ENCODE measurements at regions not wholly inside any gene's neighbourhood (a gene's known extent, or its start where the extent isn't known, plus 50 kb on each side); places are given as distances from the start of the nearest gene placed in this dataset.
A peak's percentile ranks its signal among the peaks of the same experiment; 100 is the strongest.
"Not testable (repeated sequence)": the region's sequence is repeated elsewhere in the genome, so short reads cannot be mapped to it uniquely, and the experiment has no call there.

GRCh38 chr2:7094231-7094741 is 177.1 kb downstream of the RNF144A start:
- DNase-seq: no peak
- H3K36me3 ChIP-seq (replicated peaks; ENCODE audit: control insufficient read depth, insufficient read depth, low read length): no peaks in the 10 kb centered on the region
- H3K27me3 ChIP-seq (ENCODE audit: control insufficient read depth, insufficient read depth, low read length): no peaks in the 10 kb centered on the region
- H3K4me3 ChIP-seq (ENCODE audit: insufficient read depth, low read depth, low read length): no peak overlapping the region

- H3K4me3 ChIP-seq (ENCODE audit: insufficient read depth, low read depth, low read length): no peak overlapping the region
- no peaks in the 10 kb centered on the region for H3K27me3 ChIP-seq (ENCODE audit: control insufficient read depth, insufficient read depth, low read length)
- H3K36me3 ChIP-seq (replicated peaks; ENCODE audit: control insufficient read depth, insufficient read depth, low read length): no peaks in the 10 kb centered on the region
- no peak for DNase-seq
Measured at GRCh38 chr2:7096726-7097352, 179.6 kb downstream of the RNF144A start.

- Histone ChIP-seq H3K27me3 (ENCODE audit: control insufficient read depth, insufficient read depth, low read length) (no peaks in the 10 kb centered on the region), H3K36me3 (replicated peaks; ENCODE audit: control insufficient read depth, insufficient read depth, low read length) (no peaks in the 10 kb centered on the region), H3K4me3 (ENCODE audit: insufficient read depth, low read depth, low read length) (no peak overlapping the region)
- DNase-seq: peak; percentile 85
Measured at GRCh38 chr2:7097353-7097895, 180.2 kb downstream of the RNF144A start.

GRCh38 chr2:7098816-7099215 is 181.6 kb downstream of the RNF144A start:
- H3K36me3 ChIP-seq (replicated peaks; ENCODE audit: control insufficient read depth, insufficient read depth, low read length): no peaks in the 10 kb centered on the region
- H3K27me3 ChIP-seq (ENCODE audit: control insufficient read depth, insufficient read depth, low read length): no peaks in the 10 kb centered on the region
- H3K4me3 ChIP-seq (ENCODE audit: insufficient read depth, low read depth, low read length): no peak overlapping the region
- DNase-seq: no peak

- DNase-seq; H3K27me3 ChIP-seq (ENCODE audit: control insufficient read depth, insufficient read depth, low read length); H3K36me3 ChIP-seq (replicated peaks; ENCODE audit: control insufficient read depth, insufficient read depth, low read length); H3K4me3 ChIP-seq (ENCODE audit: insufficient read depth, low read depth, low read length): not testable (repeated sequence)
Measured at GRCh38 chr2:7099687-7100086, 182.5 kb downstream of the RNF144A start.

- DNase-seq: no peak
- no peaks in the 10 kb centered on the region for H3K27me3 ChIP-seq (ENCODE audit: control insufficient read depth, insufficient read depth, low read length)
Measured at GRCh38 chr2:7102826-7103225, 185.6 kb downstream of the RNF144A start.

GRCh38 chr2:7108792-7109532 is 191.8 kb downstream of the RNF144A start:
- no peaks in the 10 kb centered on the region for H3K27me3 ChIP-seq (ENCODE audit: control insufficient read depth, insufficient read depth, low read length)
- no peak for DNase-seq
- H3K36me3 ChIP-seq (replicated peaks; ENCODE audit: control insufficient read depth, insufficient read depth, low read length): no peaks in the 10 kb centered on the region
- no peak overlapping the region for H3K4me3 ChIP-seq (ENCODE audit: insufficient read depth, low read depth, low read length)

More at GRCh38 chr2:7102826-7103225, 185.6 kb downstream of the RNF144A start:
- no peak overlapping the region for H3K4me3 ChIP-seq (ENCODE audit: insufficient read depth, low read depth, low read length)
- H3K36me3 ChIP-seq (replicated peaks; ENCODE audit: control insufficient read depth, insufficient read depth, low read length): no peaks in the 10 kb centered on the region

GRCh38 chr2:7109533-7109885 is 192.3 kb downstream of the RNF144A start:
- Histone ChIP-seq H3K4me3 (ENCODE audit: insufficient read depth, low read depth, low read length) (no peak overlapping the region), H3K27me3 (ENCODE audit: control insufficient read depth, insufficient read depth, low read length) (no peaks in the 10 kb centered on the region), H3K36me3 (replicated peaks; ENCODE audit: control insufficient read depth, insufficient read depth, low read length) (no peaks in the 10 kb centered on the region)
- no peak for DNase-seq

- DNase-seq: no peak
- no peaks in the 10 kb centered on the region for H3K27me3 ChIP-seq (ENCODE audit: control insufficient read depth, insufficient read depth, low read length)
- no peak overlapping the region for H3K4me3 ChIP-seq (ENCODE audit: insufficient read depth, low read depth, low read length)
- no peaks in the 10 kb centered on the region for H3K36me3 ChIP-seq (replicated peaks; ENCODE audit: control insufficient read depth, insufficient read depth, low read length)
Measured at GRCh38 chr2:7111626-7112025, 194.4 kb downstream of the RNF144A start.

GRCh38 chr2:7115364-7115763 is 198.2 kb downstream of the RNF144A start:
- DNase-seq: no peak
- H3K4me3 ChIP-seq (ENCODE audit: insufficient read depth, low read depth, low read length): no peak overlapping the region
- no peaks in the 10 kb centered on the region for H3K27me3 ChIP-seq (ENCODE audit: control insufficient read depth, insufficient read depth, low read length)
- H3K36me3 ChIP-seq (replicated peaks; ENCODE audit: control insufficient read depth, insufficient read depth, low read length): no peaks in the 10 kb centered on the region

GRCh38 chr2:7115906-7116305 is 198.7 kb downstream of the RNF144A start:
- Histone ChIP-seq H3K36me3 (replicated peaks; ENCODE audit: control insufficient read depth, insufficient read depth, low read length) (no peaks in the 10 kb centered on the region), H3K4me3 (ENCODE audit: insufficient read depth, low read depth, low read length) (no peak overlapping the region), H3K27me3 (ENCODE audit: control insufficient read depth, insufficient read depth, low read length) (no peaks in the 10 kb centered on the region)
- no peak for DNase-seq

- Histone ChIP-seq H3K4me3 (ENCODE audit: insufficient read depth, low read depth, low read length) (no peak overlapping the region), H3K36me3 (replicated peaks; ENCODE audit: control insufficient read depth, insufficient read depth, low read length) (no peaks in the 10 kb centered on the region), H3K27me3 (ENCODE audit: control insufficient read depth, insufficient read depth, low read length) (no peaks in the 10 kb centered on the region)
- no peak for DNase-seq
Measured at GRCh38 chr2:7116511-7116910, 199.3 kb downstream of the RNF144A start.

GRCh38 chr2:7117076-7117475 is 199.9 kb downstream of the RNF144A start:
- H3K4me3 ChIP-seq (ENCODE audit: insufficient read depth, low read depth, low read length): no peak overlapping the region
- H3K27me3 ChIP-seq (ENCODE audit: control insufficient read depth, insufficient read depth, low read length): no peaks in the 10 kb centered on the region
- no peak for DNase-seq
- no peaks in the 10 kb centered on the region for H3K36me3 ChIP-seq (replicated peaks; ENCODE audit: control insufficient read depth, insufficient read depth, low read length)

GRCh38 chr2:7118606-7119131 is 201.5 kb downstream of the RNF144A start:
- Histone ChIP-seq H3K27me3 (ENCODE audit: control insufficient read depth, insufficient read depth, low read length) (no peaks in the 10 kb centered on the region), H3K4me3 (ENCODE audit: insufficient read depth, low read depth, low read length) (no peak overlapping the region), H3K36me3 (replicated peaks; ENCODE audit: control insufficient read depth, insufficient read depth, low read length) (no peaks in the 10 kb centered on the region)
- DNase-seq: no peak
